Panc1 (cell line): ENCODE measurements at regions not wholly inside any gene's neighbourhood (a gene's known extent, or its start where the extent isn't known, plus 50 kb on each side); places are given as distances from the start of the nearest gene placed in this dataset.

Source experiments
- ATAC-seq: fragments of 200-7000 bp; cut with Tn5 transposase; 2 replicates; pipeline ENCODE4 v1.9.1; 2020; ENCODE audit warnings: mild to moderate bottlenecking, moderate library complexity
- BruUV-seq: library from RNA; stranded (reverse); fragments of 400-500 nt; replicated peaks from 2 replicates; lab custom pipeline; 2021; lab: Mats Ljungman, UMichigan
- CTCF ChIA-PET: fragments of 300-600 bp; sonication (Branson Sonifier 250); formaldehyde crosslinking; loops from one replicate; lab custom pipeline; 2022; ENCODE audit warnings: antibody characterized with exemption; lab: Charles Lee
- POLR2A ChIA-PET: fragments of 300-600 bp; sonication (Branson Sonifier 250); formaldehyde crosslinking; loops from one replicate; lab custom pipeline; 2022; ENCODE audit warnings: antibody characterized with exemption; lab: Charles Lee
- DNase-seq: peaks from one replicate; pipeline ENCODE4 v3.0.0-alpha.2; 2010; ENCODE audit warnings: low read depth, low spot score
- H3K27ac ChIP-seq: 2 replicates; pipeline ENCODE4 v1.5.1; 2011; ENCODE audit warnings: mild to moderate bottlenecking, low read length, inconsistent platforms
- H3K27me3 ChIP-seq: fragments of 200-500 bp; sonication (Bioruptor generic); 2 replicates; pipeline ENCODE4 v1.6.0; 2014; ENCODE audit warnings: low read length, inconsistent platforms; ENCODE audit not compliant: control insufficient read depth, insufficient read depth
- H3K36me3 ChIP-seq: fragments of 200-500 bp; sonication (Bioruptor generic); 2 replicates; pipeline ENCODE4 v1.5.1; 2014; ENCODE audit warnings: inconsistent platforms, mild to moderate bottlenecking, low read length, moderate library complexity; ENCODE audit not compliant: control insufficient read depth, insufficient read depth
- H3K4me1 ChIP-seq: 2 replicates; pipeline ENCODE4 v1.5.1; 2011; ENCODE audit warnings: inconsistent platforms, mild to moderate bottlenecking, low read length, moderate library complexity; ENCODE audit not compliant: control insufficient read depth, insufficient read depth
- H3K4me3 ChIP-seq, 2 experiments: 2 replicates each; pipeline ENCODE4 v1.5.1; 2011 to 2012; ENCODE audit warnings: low read depth in 2 of 2, low read length in 2 of 2, mild to moderate bottlenecking in 2 of 2, inconsistent platforms in 1 of 2, moderate library complexity in 1 of 2
- H3K9me3 ChIP-seq: fragments of 200-500 bp; sonication (Bioruptor generic); 2 replicates; pipeline ENCODE4 v1.5.1; 2014; ENCODE audit warnings: low read depth, mild to moderate bottlenecking, inconsistent platforms, low read length, moderate library complexity; ENCODE audit not compliant: control insufficient read depth, insufficient read depth
- CTCF ChIP-seq: fragments of 450-650 bp; IDR thresholded peaks from 2 replicates; pipeline ENCODE4 v1.5.1; 2017; ENCODE audit warnings: mild to moderate bottlenecking
- POLR2AphosphoS5 ChIP-seq: IDR thresholded peaks from 2 replicates; pipeline ENCODE4 v1.6.1; 2012; ENCODE audit warnings: mild to moderate bottlenecking, low read depth, low read length, moderate library complexity
- SIN3A ChIP-seq: IDR thresholded peaks from 2 replicates; pipeline ENCODE4 v1.6.1; 2012; ENCODE audit warnings: low read depth, mild to moderate bottlenecking, low read length, moderate library complexity, borderline replicate concordance; ENCODE audit not compliant: insufficient read depth
- TCF7L2 ChIP-seq: IDR thresholded peaks from 2 replicates; pipeline ENCODE4 v1.6.1; 2011; ENCODE audit warnings: mild to moderate bottlenecking, low read depth, low read length, inconsistent platforms
- in situ Hi-C: cut with HindIII; loops from 2 replicates; pipeline ENCODE4 v1.10.0; 2016; ENCODE audit warnings: low sequenced_read_pairs, low pct_unique_long_range_greater_than_20kb
- intact Hi-C: fragments of 100-400 bp; cut with micrococcal nuclease; formaldehyde crosslinking; loops from one replicate; pipeline ENCODE4 v1.10.0; 2022; ENCODE audit not compliant: unreplicated experiment
- TF ChIP-seq, protein P1 (sequence below), 2 experiments: IDR thresholded peaks; 2 replicates each; pipeline ENCODE4 v1.6.1; 2011 to 2012; ENCODE audit warnings: low read depth in 2 of 2, control low read depth in 1 of 2, low read length in 1 of 2, mild to moderate bottlenecking in 1 of 2, moderate library complexity in 1 of 2; ENCODE audit not compliant: insufficient read depth in 1 of 2

- no peaks in the 10 kb centered on the region for H3K27me3 ChIP-seq
- DNase-seq: no peak
- ChIA-PET POLR2A (no interaction called here), CTCF (no interaction called here)
- H3K36me3 ChIP-seq: no peaks in the 10 kb centered on the region; the same call in 1 of the 2 replicates
- no peaks in the 10 kb centered on the region for H3K4me1 ChIP-seq
- H3K27ac ChIP-seq: no peak overlapping the region
- in situ Hi-C loops (no loop called here), intact Hi-C loops (no loop called here)
- no TSS peak for BruUV-seq
- H3K9me3 ChIP-seq: no peaks in the 10 kb centered on the region
- TF ChIP-seq TCF7L2 (0 out of 2 replicates have a peak, but pooled peaks have one; percentile 18), POLR2AphosphoS5 (no peak)
- TF ChIP-seq, protein P1, sequence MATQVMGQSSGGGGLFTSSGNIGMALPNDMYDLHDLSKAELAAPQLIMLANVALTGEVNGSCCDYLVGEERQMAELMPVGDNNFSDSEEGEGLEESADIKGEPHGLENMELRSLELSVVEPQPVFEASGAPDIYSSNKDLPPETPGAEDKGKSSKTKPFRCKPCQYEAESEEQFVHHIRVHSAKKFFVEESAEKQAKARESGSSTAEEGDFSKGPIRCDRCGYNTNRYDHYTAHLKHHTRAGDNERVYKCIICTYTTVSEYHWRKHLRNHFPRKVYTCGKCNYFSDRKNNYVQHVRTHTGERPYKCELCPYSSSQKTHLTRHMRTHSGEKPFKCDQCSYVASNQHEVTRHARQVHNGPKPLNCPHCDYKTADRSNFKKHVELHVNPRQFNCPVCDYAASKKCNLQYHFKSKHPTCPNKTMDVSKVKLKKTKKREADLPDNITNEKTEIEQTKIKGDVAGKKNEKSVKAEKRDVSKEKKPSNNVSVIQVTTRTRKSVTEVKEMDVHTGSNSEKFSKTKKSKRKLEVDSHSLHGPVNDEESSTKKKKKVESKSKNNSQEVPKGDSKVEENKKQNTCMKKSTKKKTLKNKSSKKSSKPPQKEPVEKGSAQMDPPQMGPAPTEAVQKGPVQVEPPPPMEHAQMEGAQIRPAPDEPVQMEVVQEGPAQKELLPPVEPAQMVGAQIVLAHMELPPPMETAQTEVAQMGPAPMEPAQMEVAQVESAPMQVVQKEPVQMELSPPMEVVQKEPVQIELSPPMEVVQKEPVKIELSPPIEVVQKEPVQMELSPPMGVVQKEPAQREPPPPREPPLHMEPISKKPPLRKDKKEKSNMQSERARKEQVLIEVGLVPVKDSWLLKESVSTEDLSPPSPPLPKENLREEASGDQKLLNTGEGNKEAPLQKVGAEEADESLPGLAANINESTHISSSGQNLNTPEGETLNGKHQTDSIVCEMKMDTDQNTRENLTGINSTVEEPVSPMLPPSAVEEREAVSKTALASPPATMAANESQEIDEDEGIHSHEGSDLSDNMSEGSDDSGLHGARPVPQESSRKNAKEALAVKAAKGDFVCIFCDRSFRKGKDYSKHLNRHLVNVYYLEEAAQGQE (IDR thresholded peaks at IDR 0.05; ENCODE audit: insufficient read depth in 1 of 2, low read depth in 2 of 2, low read length in 1 of 2): no peak
- no peak overlapping the region for H3K4me3 ChIP-seq
- no peak for ATAC-seq
Measured at GRCh38 chr7:85471740-85472139, 284.9 kb upstream of the SEMA3D start.

- TF ChIP-seq POLR2AphosphoS5: no peak
- TF ChIP-seq, protein P1 (IDR thresholded peaks at IDR 0.05; ENCODE audit: insufficient read depth in 1 of 2, low read depth in 2 of 2, low read length in 1 of 2): no peak
- TF ChIP-seq SIN3A: no peak
- no peak; the same call in 1 of the 2 replicates for TF ChIP-seq CTCF
- no peak for TF ChIP-seq TCF7L2
- Histone ChIP-seq H3K36me3 (no peaks in the 10 kb centered on the region; the same call in 1 of the 2 replicates), H3K4me3 (no peak overlapping the region), H3K4me1 (no peaks in the 10 kb centered on the region), H3K27ac (no peak overlapping the region), H3K27me3 (no peaks in the 10 kb centered on the region), H3K9me3 (no peaks in the 10 kb centered on the region)
- DNase-seq (no peak), ATAC-seq (no peak)
- ChIA-PET CTCF (no interaction called here), POLR2A (no interaction called here)
- intact Hi-C loops: no loop called here
- in situ Hi-C loops: no loop called here
- BruUV-seq: no TSS peak
Measured at GRCh38 chr7:85471307-85471706, 284.5 kb upstream of the SEMA3D start.
